Astrocyte (in vitro differentiated cells and primary cell): ENCODE measurements at regions not wholly inside any gene's neighbourhood (a gene's known extent, or its start where the extent isn't known, plus 50 kb on each side); places are given as distances from the start of the nearest gene placed in this dataset.

Experiments
- EZH2 ChIP-seq: IDR thresholded peaks from 2 replicates; pipeline ENCODE4 v1.6.1; 2012; ENCODE audit warnings: mild to moderate bottlenecking, low read length, inconsistent platforms; ENCODE audit not compliant: insufficient read depth
- TF ChIP-seq, protein P1 (sequence below): IDR thresholded peaks from 2 replicates; pipeline ENCODE4 v1.5.1; 2011; ENCODE audit warnings: low read depth, mild to moderate bottlenecking, inconsistent platforms, low read length, moderate library complexity; ENCODE audit not compliant: insufficient read depth

DNA sequence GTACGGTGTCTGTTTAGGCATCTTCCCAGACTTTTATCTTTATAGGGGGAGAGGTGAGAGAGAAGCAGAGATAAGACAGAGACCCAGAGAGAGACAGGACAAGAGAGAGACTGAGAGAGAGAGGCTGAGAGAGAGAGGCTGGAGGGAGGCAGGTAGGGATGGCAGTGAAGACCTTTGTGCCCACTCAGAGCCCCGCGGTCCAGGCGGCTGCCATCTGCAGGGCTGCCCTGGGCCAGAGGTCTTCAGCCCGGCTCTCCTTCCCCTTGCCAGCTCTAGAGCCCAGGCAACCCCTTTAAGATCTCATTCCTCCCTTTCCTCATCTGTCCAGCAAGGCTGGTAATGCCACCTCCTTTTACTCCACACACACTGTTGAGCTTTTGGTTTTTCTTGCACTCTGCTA is 610.0 kb downstream of the GALR1 start:
- TF ChIP-seq, protein P1, sequence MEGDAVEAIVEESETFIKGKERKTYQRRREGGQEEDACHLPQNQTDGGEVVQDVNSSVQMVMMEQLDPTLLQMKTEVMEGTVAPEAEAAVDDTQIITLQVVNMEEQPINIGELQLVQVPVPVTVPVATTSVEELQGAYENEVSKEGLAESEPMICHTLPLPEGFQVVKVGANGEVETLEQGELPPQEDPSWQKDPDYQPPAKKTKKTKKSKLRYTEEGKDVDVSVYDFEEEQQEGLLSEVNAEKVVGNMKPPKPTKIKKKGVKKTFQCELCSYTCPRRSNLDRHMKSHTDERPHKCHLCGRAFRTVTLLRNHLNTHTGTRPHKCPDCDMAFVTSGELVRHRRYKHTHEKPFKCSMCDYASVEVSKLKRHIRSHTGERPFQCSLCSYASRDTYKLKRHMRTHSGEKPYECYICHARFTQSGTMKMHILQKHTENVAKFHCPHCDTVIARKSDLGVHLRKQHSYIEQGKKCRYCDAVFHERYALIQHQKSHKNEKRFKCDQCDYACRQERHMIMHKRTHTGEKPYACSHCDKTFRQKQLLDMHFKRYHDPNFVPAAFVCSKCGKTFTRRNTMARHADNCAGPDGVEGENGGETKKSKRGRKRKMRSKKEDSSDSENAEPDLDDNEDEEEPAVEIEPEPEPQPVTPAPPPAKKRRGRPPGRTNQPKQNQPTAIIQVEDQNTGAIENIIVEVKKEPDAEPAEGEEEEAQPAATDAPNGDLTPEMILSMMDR, result no peak
- TF ChIP-seq EZH2, result no peak
